ENCODE measurements at regions not wholly inside any gene's neighbourhood (a gene's known extent, or its start where the extent isn't known, plus 50 kb on each side); places are given as distances from the start of the nearest gene placed in this dataset.

- FAIRE-seq (no peak), DNase-seq (ENCODE audit: low read depth) (no peak)
- H3K4me1 ChIP-seq (ENCODE audit: insufficient read depth, low read length): no peaks in the 10 kb centered on the region
- Mint-ChIP-seq H3K4me1 (ENCODE audit: low read depth, unreplicated experiment) (no peaks in the 10 kb centered on the region), H3K36me3 (ENCODE audit: low read depth, unreplicated experiment) (no peaks in the 10 kb centered on the region), H3K9me3 (ENCODE audit: unreplicated experiment) (no peaks in the 10 kb centered on the region), H3K4me3 (ENCODE audit: unreplicated experiment) (no peak overlapping the region), H3K27ac (ENCODE audit: unreplicated experiment) (no peak overlapping the region), H3K27me3 (ENCODE audit: low read depth, unreplicated experiment) (no peaks in the 10 kb centered on the region)
- H4K20me1 ChIP-seq (ENCODE audit: insufficient read depth, low read length): no peaks in the 10 kb centered on the region
- TF ChIP-seq EZH2 (IDR thresholded peaks at IDR 0.05; ENCODE audit: insufficient read depth, low read length) (no peak), CTCF (IDR thresholded peaks at IDR 0.05; ENCODE audit: insufficient read depth, low read depth, low read length) (no peak)
- H3K4me3 ChIP-seq (ENCODE audit: insufficient read depth, low read depth, low read length): no peak overlapping the region
- H3K9me3 ChIP-seq (ENCODE audit: insufficient read depth, low read depth, low read length): no peaks in the 10 kb centered on the region
- H3K27ac ChIP-seq (ENCODE audit: low read depth, low read length): no peak overlapping the region
- no peak overlapping the region for H3K9ac ChIP-seq (ENCODE audit: low read length)
- no peak overlapping the region for H3K4me2 ChIP-seq (ENCODE audit: low read length)
- H3K36me3 ChIP-seq (ENCODE audit: insufficient read depth, low read length): no peaks in the 10 kb centered on the region
- H2AFZ ChIP-seq (ENCODE audit: low read depth, low read length): no peak overlapping the region
- H3K27me3 ChIP-seq (ENCODE audit: insufficient read depth, low read length): no peaks in the 10 kb centered on the region
- no peaks in the 10 kb centered on the region for H3K79me2 ChIP-seq (ENCODE audit: insufficient read depth, low read length)
Observed at GRCh38 chr3:168653255-168653654, 557.5 kb upstream of the GOLIM4 start.

DNA sequence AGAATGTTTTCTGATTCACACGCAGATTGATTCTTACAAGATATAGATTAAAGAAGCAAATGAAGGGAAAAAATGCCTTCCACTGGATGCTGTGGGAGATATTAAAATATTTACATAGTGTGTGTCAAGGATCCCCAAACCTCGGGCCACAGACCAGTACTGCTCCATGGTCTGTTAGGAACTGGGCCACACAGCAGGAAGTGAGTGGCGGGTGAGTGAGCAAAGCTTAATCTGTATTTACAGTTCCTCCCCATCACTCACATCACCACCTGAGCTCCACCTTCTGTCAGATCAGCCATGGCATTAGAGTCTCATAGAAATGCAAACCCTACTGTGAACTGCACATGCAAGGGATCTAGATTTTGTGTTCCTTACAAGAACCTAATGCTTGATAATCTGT is 552.6 kb upstream of the GOLIM4 start:
- H3K4me3 Mint-ChIP-seq (ENCODE audit: unreplicated experiment): no peak overlapping the region
- no peaks in the 10 kb centered on the region for H3K9me3 Mint-ChIP-seq (ENCODE audit: unreplicated experiment)
- no peaks in the 10 kb centered on the region for H3K4me1 Mint-ChIP-seq (ENCODE audit: low read depth, unreplicated experiment)
- H3K36me3 Mint-ChIP-seq (ENCODE audit: low read depth, unreplicated experiment): no peaks in the 10 kb centered on the region
- H3K79me2 ChIP-seq (ENCODE audit: insufficient read depth, low read length): no peaks in the 10 kb centered on the region
- H3K9me3 ChIP-seq (ENCODE audit: insufficient read depth, low read depth, low read length): no peaks in the 10 kb centered on the region
- H3K36me3 ChIP-seq (ENCODE audit: insufficient read depth, low read length): no peaks in the 10 kb centered on the region
- no peaks in the 10 kb centered on the region for H3K27me3 ChIP-seq (ENCODE audit: insufficient read depth, low read length)
- FAIRE-seq: no peak
- H2AFZ ChIP-seq (ENCODE audit: low read depth, low read length): no peak overlapping the region
- no peak overlapping the region for H3K27ac Mint-ChIP-seq (ENCODE audit: unreplicated experiment)
- no peak overlapping the region for H3K4me2 ChIP-seq (ENCODE audit: low read length)
- TF ChIP-seq EZH2 (IDR thresholded peaks at IDR 0.05; ENCODE audit: insufficient read depth, low read length): no peak
- TF ChIP-seq CTCF (IDR thresholded peaks at IDR 0.05; ENCODE audit: insufficient read depth, low read depth, low read length): no peak
- no peaks in the 10 kb centered on the region for H3K4me1 ChIP-seq (ENCODE audit: insufficient read depth, low read length)
- no peak overlapping the region for H3K27ac ChIP-seq (ENCODE audit: low read depth, low read length)
- no peak overlapping the region for H3K9ac ChIP-seq (ENCODE audit: low read length)
- H3K27me3 Mint-ChIP-seq (ENCODE audit: low read depth, unreplicated experiment): no peaks in the 10 kb centered on the region
- H4K20me1 ChIP-seq (ENCODE audit: insufficient read depth, low read length): no peaks in the 10 kb centered on the region
- H3K4me3 ChIP-seq (ENCODE audit: insufficient read depth, low read depth, low read length): no peak overlapping the region
- no peak for DNase-seq (ENCODE audit: low read depth)

- no peak overlapping the region for H3K4me2 ChIP-seq (ENCODE audit: low read length)
- H3K36me3 ChIP-seq (ENCODE audit: insufficient read depth, low read length): no peaks in the 10 kb centered on the region
- no peak for TF ChIP-seq CTCF (IDR thresholded peaks at IDR 0.05; ENCODE audit: insufficient read depth, low read depth, low read length)
- H3K79me2 ChIP-seq (ENCODE audit: insufficient read depth, low read length): no peaks in the 10 kb centered on the region
- Mint-ChIP-seq H3K4me3 (ENCODE audit: unreplicated experiment) (no peak overlapping the region), H3K27ac (ENCODE audit: unreplicated experiment) (no peak overlapping the region), H3K9me3 (ENCODE audit: unreplicated experiment) (no peaks in the 10 kb centered on the region), H3K4me1 (ENCODE audit: low read depth, unreplicated experiment) (no peaks in the 10 kb centered on the region), H3K36me3 (ENCODE audit: low read depth, unreplicated experiment) (no peaks in the 10 kb centered on the region), H3K27me3 (ENCODE audit: low read depth, unreplicated experiment) (no peaks in the 10 kb centered on the region)
- no peak overlapping the region for H3K4me3 ChIP-seq (ENCODE audit: insufficient read depth, low read depth, low read length)
- H3K4me1 ChIP-seq (ENCODE audit: insufficient read depth, low read length): no peaks in the 10 kb centered on the region
- no peak for FAIRE-seq
- H3K27me3 ChIP-seq (ENCODE audit: insufficient read depth, low read length): no peaks in the 10 kb centered on the region
- no peak overlapping the region for H2AFZ ChIP-seq (ENCODE audit: low read depth, low read length)
- no peak for DNase-seq (ENCODE audit: low read depth)
- no peak overlapping the region for H3K27ac ChIP-seq (ENCODE audit: low read depth, low read length)
- no peaks in the 10 kb centered on the region for H4K20me1 ChIP-seq (ENCODE audit: insufficient read depth, low read length)
- no peak overlapping the region for H3K9ac ChIP-seq (ENCODE audit: low read length)
- no peaks in the 10 kb centered on the region for H3K9me3 ChIP-seq (ENCODE audit: insufficient read depth, low read depth, low read length)
Observed at GRCh38 chr3:168647582-168647981, 551.9 kb upstream of the GOLIM4 start.
